Activated naive CD4-positive, alpha-beta T cell treated with anti-CD3 and anti-CD28 coated beads, Interleukin-2, amount 10 ng/mL, durations not matched to agents 7 days and 5 days (primary cell): ENCODE measurements at regions not wholly inside any gene's neighbourhood (a gene's known extent, or its start where the extent isn't known, plus 50 kb on each side); places are given as distances from the start of the nearest gene placed in this dataset.
"Not testable (repeated sequence)": the region's sequence is repeated elsewhere in the genome, so short reads cannot be mapped to it uniquely, and the experiment has no call there.

Source experiments
- CTCF ChIA-PET: fragments of 350-600 bp; sonication (Branson Sonifier 250); formaldehyde crosslinking; loops from one replicate; lab custom pipeline; 2021; ENCODE audit warnings: antibody characterized with exemption; lab: Charles Lee
- DNase-seq: peaks from one replicate; pipeline ENCODE4 v3.0.0-alpha.2; 2020
- H3K27ac Mint-ChIP-seq: one replicate; pipeline ENCODE4 v1.8.0; 2021; ENCODE audit warnings: mild to moderate bottlenecking, moderate library complexity, mixed read lengths
- H3K27me3 Mint-ChIP-seq: one replicate; pipeline ENCODE4 v1.8.0; 2021; ENCODE audit warnings: mild to moderate bottlenecking, mixed read lengths
- H3K36me3 Mint-ChIP-seq: one replicate; pipeline ENCODE4 v1.8.0; 2021; ENCODE audit warnings: mixed read lengths
- H3K4me1 Mint-ChIP-seq: one replicate; pipeline ENCODE4 v1.8.0; 2021; ENCODE audit warnings: mixed read lengths
- H3K4me3 Mint-ChIP-seq: one replicate; pipeline ENCODE4 v1.8.0; 2021; ENCODE audit warnings: mild to moderate bottlenecking, moderate library complexity, mixed read lengths
- H3K9me3 Mint-ChIP-seq: one replicate; pipeline ENCODE4 v1.8.0; 2021; ENCODE audit warnings: mixed read lengths

DNA sequence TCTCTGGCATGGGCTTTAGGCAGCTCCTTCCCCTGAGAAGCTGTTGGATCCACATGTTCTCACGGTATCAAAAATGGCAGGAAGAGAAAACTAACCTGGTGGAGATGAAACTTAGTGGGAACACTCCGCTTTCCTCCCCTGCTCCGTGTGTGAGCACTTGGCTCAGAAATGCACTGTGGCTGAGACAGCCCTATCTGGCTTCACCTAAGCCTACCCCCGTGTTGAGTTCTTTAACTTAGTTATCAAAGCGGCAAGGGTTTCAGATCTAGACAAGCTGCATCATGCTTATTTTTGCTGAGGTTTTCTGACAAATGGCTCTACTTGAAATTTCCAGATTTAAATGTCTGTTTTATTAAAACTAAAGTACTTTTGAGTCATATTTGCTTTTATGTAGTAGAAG is 221.6 kb upstream of the PLGLB2 start:
- DNase-seq: not testable (repeated sequence)
- peaks cover 39% of the 10 kb centered on the region for H3K4me1 Mint-ChIP-seq

DNA sequence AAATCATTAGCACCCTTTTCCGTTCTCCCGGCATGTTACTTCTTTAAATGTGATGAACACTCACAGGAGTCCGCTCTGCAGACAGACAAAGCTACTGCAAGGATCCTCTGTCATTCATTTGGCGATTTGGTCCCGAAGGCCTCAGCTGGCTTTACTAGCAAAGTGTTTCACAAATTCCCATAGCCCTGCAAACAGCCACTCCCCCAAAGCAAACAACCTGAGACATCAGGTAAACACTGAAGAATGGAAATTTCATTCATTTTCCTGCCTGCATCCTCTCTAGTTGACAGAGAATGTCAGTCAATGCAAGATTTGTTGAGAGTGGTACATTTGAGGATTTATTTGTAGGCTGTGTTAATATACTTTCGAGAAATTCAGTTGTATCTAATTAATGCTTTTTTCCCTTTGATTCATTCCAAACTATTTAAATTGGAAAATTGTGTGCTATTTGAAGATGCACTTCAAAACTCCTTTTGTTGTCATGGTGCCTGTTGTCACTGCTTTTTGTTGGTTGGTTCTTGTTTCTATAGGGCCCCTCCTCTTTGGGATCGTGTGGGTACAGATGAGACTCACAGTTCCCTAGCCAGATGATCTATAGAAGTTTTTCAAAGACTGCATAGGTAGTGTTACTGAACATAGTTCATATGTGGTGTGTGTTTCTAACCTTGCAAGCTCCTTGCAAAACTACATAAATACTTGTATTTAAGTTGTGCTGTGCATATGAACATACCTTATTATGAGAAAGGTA is 215.7 kb upstream of the PLGLB2 start:
- H3K4me1 Mint-ChIP-seq: peaks cover 35% of the 10 kb centered on the region
- CTCF ChIA-PET, H3K4me3 Mint-ChIP-seq, H3K9me3 Mint-ChIP-seq, H3K36me3 Mint-ChIP-seq, DNase-seq, H3K27me3 Mint-ChIP-seq: not testable (repeated sequence)
- H3K27ac Mint-ChIP-seq: peak overlapping the region; percentile 60

More for the DNA sequence above, 221.6 kb upstream of the PLGLB2 start:
- peaks cover 12% of the 10 kb centered on the region for H3K36me3 Mint-ChIP-seq
- CTCF ChIA-PET, H3K27ac Mint-ChIP-seq, H3K9me3 Mint-ChIP-seq, H3K4me3 Mint-ChIP-seq, H3K27me3 Mint-ChIP-seq: not testable (repeated sequence)

GRCh38 chr2:87533390-87534272 is 214.3 kb upstream of the PLGLB2 start:
- H3K27ac Mint-ChIP-seq, H3K36me3 Mint-ChIP-seq, H3K27me3 Mint-ChIP-seq, H3K9me3 Mint-ChIP-seq, CTCF ChIA-PET, H3K4me3 Mint-ChIP-seq, DNase-seq: not testable (repeated sequence)
- peaks cover 37% of the 10 kb centered on the region for H3K4me1 Mint-ChIP-seq

GRCh38 chr2:87534273-87534889 is 213.5 kb upstream of the PLGLB2 start:
- H3K36me3 Mint-ChIP-seq, H3K27me3 Mint-ChIP-seq, H3K4me3 Mint-ChIP-seq, H3K27ac Mint-ChIP-seq, H3K9me3 Mint-ChIP-seq, CTCF ChIA-PET, DNase-seq: not testable (repeated sequence)
- peaks cover 42% of the 10 kb centered on the region for H3K4me1 Mint-ChIP-seq

DNA sequence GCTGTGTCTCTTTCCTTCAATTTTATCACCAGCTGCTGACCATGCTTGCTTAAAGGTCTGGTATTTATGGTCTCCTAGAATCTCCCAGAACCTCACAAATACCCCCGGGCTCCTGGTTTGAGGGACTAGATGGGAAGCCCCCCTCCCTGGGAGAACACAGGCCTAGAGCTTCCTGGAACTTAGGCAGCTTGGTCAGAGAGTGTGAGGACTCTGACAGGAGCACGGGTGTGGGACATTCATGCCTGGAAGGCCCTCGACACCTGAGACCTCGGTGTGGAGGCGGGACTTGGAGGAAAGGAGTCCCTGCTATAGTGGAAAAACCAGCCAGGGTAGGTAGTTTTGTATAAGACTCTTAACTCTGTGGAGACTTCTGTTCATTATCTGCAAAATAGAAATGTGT is 211.5 kb upstream of the PLGLB2 start:
- H3K4me3 Mint-ChIP-seq, CTCF ChIA-PET, H3K27ac Mint-ChIP-seq, H3K9me3 Mint-ChIP-seq, H3K36me3 Mint-ChIP-seq, H3K27me3 Mint-ChIP-seq, DNase-seq: not testable (repeated sequence)
- H3K4me1 Mint-ChIP-seq: peaks cover 29% of the 10 kb centered on the region

DNA sequence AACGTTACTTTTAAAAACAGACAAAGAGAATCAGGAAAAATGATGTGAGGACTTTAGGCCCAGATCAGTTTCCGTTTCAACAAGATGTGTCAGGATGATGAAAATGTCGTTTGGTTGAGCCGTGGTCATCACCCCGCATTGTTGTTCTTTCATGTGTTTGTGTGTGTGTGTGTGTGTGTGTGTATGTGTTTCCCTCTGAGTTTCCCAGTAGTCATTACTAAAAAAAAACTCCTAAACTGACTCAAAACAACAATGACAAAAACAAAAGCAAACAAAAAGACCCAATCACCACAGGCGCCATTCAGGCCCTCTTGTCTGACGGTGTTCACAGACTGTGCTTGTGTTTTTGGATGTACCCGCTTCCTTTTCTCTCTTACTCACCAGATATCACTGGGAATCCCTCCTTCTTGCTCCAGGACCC is 210.6 kb upstream of the PLGLB2 start:
- H3K9me3 Mint-ChIP-seq, H3K36me3 Mint-ChIP-seq, CTCF ChIA-PET, H3K27me3 Mint-ChIP-seq, H3K4me3 Mint-ChIP-seq, DNase-seq: not testable (repeated sequence)
- H3K27ac Mint-ChIP-seq: peak overlapping the region; percentile 86
- peaks cover 26% of the 10 kb centered on the region for H3K4me1 Mint-ChIP-seq

DNA sequence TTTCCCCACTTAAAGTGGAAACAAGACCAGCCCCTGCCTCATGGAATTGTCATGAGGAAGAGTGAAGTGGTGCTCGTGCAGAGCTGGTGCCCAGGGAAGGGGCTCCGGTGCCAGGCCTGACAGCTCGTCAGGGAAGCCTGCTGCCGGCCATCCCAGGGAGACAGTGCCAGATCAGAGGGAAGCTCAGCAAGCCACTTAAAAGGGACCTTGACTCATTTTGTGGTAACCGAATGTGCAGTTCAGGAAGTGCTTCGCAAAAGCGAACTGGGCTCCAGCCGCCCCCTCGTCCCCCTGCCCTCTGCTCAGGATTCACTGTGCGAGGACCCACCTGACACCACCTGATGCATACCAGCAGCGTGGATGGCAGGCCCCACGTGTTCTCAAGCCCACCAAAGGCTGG is 209.6 kb upstream of the PLGLB2 start:
- H3K36me3 Mint-ChIP-seq, H3K4me3 Mint-ChIP-seq, CTCF ChIA-PET, H3K27me3 Mint-ChIP-seq, H3K27ac Mint-ChIP-seq, H3K9me3 Mint-ChIP-seq: not testable (repeated sequence)
- H3K4me1 Mint-ChIP-seq: peaks cover 22% of the 10 kb centered on the region
- DNase-seq: peak; percentile 47

DNA sequence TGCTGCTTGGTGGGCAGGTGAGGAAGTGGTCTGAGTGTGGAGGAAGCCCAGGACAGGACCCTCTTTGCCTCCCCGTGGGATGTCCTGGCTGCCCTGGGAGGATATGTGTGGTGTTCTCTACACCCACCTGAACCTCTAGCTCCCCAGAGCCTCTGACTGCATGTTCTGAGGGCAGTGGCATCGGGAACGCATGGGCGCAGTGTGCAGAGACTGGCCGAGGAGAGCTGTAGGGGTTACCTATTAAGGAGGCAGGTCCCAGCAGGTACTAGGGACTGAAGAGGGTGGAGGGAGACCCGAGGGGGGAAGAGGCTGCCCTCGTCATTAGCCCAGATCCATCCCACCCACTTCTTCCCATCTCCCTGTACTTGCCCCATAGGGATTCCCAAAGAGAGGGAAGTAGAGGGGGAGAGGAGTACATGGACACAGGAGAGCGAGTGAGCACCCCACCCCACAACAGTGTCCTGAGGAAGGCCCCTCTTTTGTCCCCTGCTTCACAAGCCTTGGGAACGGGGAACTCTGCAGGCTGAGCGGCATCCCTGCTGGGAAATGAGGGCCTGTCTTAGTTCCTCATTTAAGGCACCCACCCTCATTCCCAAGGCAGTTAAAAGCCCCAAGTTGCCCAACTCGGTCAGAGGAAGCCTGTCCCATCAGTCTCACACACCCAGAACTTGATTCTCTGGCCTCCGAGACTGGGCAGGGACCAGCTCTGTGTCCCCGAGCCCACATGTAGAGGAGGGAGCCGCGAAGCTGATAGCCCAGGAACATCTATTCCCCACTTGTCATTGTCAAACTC is 208.5 kb upstream of the PLGLB2 start:
- not testable (repeated sequence) for H3K4me3 Mint-ChIP-seq, H3K27ac Mint-ChIP-seq, H3K36me3 Mint-ChIP-seq

DNA sequence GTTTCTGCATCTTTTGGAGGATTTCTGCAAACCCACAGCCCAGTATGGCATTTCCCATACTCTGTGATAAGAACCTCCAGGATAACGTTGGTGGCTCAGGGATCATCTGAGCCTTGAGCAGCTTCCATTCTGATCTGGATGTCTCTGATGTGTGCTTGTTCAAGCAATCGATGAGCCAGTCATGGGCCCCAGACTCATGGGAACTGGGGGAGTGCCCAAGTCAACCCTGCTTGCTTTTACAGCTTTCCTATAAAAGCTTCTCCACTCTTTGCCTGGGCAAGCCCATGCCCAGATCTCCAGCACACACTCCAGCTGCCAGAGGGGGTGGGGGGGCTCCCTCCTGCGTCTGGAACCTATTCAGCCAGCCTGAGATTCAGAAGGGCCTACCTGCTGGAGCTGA is 207.6 kb upstream of the PLGLB2 start:
- H3K27ac Mint-ChIP-seq, H3K27me3 Mint-ChIP-seq, H3K4me3 Mint-ChIP-seq, DNase-seq, H3K9me3 Mint-ChIP-seq, H3K36me3 Mint-ChIP-seq, CTCF ChIA-PET: not testable (repeated sequence)
- H3K4me1 Mint-ChIP-seq: peaks cover 18% of the 10 kb centered on the region

More for the DNA sequence above, 208.5 kb upstream of the PLGLB2 start:
- CTCF ChIA-PET, DNase-seq, H3K9me3 Mint-ChIP-seq, H3K27me3 Mint-ChIP-seq: not testable (repeated sequence)
- peaks cover 18% of the 10 kb centered on the region for H3K4me1 Mint-ChIP-seq

DNA sequence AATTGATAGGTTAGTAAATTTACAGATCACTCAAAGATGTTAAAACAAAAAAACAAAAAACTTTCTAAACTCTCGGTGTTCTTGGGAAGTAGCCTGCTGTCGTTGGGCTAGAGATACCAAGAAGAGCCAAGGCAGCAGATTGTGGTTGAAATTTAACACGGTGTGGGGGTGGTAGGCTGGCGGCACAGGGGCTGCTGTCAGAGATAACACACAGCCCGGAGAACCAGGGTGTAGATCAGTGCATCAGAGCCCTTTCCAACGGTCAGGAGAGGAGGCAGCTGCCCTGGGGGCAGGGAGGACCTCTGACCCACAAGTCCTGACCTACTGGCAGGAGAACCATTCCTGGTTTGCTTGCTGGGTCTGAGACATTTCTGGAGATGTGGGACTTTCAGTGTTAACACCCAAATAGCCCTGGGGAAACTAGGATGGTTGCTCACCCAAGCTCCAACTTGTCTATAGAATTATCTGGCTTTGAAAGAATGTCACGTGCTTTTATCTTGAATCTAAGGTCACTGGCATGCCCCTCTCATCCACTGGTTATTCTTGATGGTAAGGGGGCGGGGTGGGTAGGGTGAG is 205.2 kb upstream of the PLGLB2 start:
- peak; percentile 44 for DNase-seq

GRCh38 chr2:87543797-87544196 is 204.1 kb upstream of the PLGLB2 start:
- H3K36me3 Mint-ChIP-seq, H3K9me3 Mint-ChIP-seq, DNase-seq, H3K27me3 Mint-ChIP-seq, CTCF ChIA-PET, H3K27ac Mint-ChIP-seq, H3K4me3 Mint-ChIP-seq: not testable (repeated sequence)
- H3K4me1 Mint-ChIP-seq: peaks cover 11% of the 10 kb centered on the region

More for the DNA sequence above, 205.2 kb upstream of the PLGLB2 start:
- H3K27me3 Mint-ChIP-seq, CTCF ChIA-PET, H3K9me3 Mint-ChIP-seq, H3K36me3 Mint-ChIP-seq, H3K4me1 Mint-ChIP-seq: not testable (repeated sequence)
- peak overlapping the region; percentile 35 for H3K4me3 Mint-ChIP-seq
- peak overlapping the region; percentile 88 for H3K27ac Mint-ChIP-seq

DNA sequence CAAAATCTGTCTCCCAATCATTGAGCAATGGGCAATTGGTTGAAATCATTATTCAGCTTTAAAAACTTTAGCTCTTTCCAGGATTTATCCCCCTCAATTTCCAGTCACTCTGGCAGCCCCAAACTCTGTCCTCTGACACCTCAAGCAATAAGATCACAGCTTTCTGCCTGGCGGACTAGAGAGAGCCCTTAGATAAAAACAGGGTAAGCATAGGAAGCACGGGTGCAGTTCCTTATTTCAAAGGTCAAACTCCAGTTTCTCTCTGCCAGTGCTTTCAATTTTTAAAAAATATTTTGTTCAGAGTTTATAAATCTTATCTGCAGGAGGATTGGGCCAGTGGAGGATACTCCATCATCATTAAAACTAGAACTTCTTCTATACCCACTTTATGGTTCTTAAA is 200.8 kb upstream of the PLGLB2 start:
- H3K4me3 Mint-ChIP-seq, CTCF ChIA-PET: not testable (repeated sequence)

GRCh38 chr2:87547966-87548365 is 199.9 kb upstream of the PLGLB2 start:
- H3K4me3 Mint-ChIP-seq, H3K27me3 Mint-ChIP-seq, H3K4me1 Mint-ChIP-seq, DNase-seq, H3K9me3 Mint-ChIP-seq, CTCF ChIA-PET, H3K36me3 Mint-ChIP-seq: not testable (repeated sequence)
- peak overlapping the region; percentile 75 for H3K27ac Mint-ChIP-seq

More for the DNA sequence above, 200.8 kb upstream of the PLGLB2 start:
- not testable (repeated sequence) for H3K36me3 Mint-ChIP-seq, DNase-seq, H3K27ac Mint-ChIP-seq, H3K9me3 Mint-ChIP-seq, H3K27me3 Mint-ChIP-seq
- H3K4me1 Mint-ChIP-seq: peaks cover 13% of the 10 kb centered on the region
